H1 (cell line): ENCODE measurements at regions not wholly inside any gene's neighbourhood (a gene's known extent, or its start where the extent isn't known, plus 50 kb on each side); places are given as distances from the start of the nearest gene placed in this dataset.

ENCODE experiments used
- EGR1 ChIP-seq: IDR thresholded peaks from 2 replicates; pipeline ENCODE4 v1.6.1; 2011; ENCODE audit warnings: low read depth, low read length, borderline replicate concordance
- MAFK ChIP-seq: IDR thresholded peaks from 2 replicates; pipeline ENCODE4 v1.6.1; 2012; ENCODE audit warnings: low read depth, mild to moderate bottlenecking, improper control_type of control experiment, low read length
- TF ChIP-seq, protein P1 (sequence below): fragments of 300-600 bp; sonication (generic); IDR thresholded peaks from 2 replicates; pipeline ENCODE4 v1.7.1; 2012; ENCODE audit warnings: low read length, moderate library complexity, mild to moderate bottlenecking, inconsistent platforms; ENCODE audit not compliant: insufficient replicate concordance

DNA sequence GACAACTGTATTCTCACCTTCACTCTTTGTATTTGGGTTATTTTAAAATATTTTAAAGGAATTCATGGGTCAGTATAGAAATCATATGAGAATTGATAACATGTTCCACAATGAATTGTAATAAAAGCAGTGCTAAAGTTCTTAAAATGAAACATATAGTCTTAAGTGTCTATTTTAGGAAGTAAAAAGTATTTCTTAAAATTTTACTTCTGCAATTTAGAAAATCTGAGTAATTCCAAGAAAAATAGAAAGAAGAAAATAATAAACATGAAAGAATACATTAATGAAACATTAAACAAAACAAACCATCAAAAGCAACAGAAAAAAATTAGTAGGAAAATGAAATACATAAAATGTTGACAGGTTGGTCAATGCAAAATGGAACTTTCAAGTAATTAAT lies 332.4 kb downstream of the ETS1 start (continued):
- TF ChIP-seq, protein P1, sequence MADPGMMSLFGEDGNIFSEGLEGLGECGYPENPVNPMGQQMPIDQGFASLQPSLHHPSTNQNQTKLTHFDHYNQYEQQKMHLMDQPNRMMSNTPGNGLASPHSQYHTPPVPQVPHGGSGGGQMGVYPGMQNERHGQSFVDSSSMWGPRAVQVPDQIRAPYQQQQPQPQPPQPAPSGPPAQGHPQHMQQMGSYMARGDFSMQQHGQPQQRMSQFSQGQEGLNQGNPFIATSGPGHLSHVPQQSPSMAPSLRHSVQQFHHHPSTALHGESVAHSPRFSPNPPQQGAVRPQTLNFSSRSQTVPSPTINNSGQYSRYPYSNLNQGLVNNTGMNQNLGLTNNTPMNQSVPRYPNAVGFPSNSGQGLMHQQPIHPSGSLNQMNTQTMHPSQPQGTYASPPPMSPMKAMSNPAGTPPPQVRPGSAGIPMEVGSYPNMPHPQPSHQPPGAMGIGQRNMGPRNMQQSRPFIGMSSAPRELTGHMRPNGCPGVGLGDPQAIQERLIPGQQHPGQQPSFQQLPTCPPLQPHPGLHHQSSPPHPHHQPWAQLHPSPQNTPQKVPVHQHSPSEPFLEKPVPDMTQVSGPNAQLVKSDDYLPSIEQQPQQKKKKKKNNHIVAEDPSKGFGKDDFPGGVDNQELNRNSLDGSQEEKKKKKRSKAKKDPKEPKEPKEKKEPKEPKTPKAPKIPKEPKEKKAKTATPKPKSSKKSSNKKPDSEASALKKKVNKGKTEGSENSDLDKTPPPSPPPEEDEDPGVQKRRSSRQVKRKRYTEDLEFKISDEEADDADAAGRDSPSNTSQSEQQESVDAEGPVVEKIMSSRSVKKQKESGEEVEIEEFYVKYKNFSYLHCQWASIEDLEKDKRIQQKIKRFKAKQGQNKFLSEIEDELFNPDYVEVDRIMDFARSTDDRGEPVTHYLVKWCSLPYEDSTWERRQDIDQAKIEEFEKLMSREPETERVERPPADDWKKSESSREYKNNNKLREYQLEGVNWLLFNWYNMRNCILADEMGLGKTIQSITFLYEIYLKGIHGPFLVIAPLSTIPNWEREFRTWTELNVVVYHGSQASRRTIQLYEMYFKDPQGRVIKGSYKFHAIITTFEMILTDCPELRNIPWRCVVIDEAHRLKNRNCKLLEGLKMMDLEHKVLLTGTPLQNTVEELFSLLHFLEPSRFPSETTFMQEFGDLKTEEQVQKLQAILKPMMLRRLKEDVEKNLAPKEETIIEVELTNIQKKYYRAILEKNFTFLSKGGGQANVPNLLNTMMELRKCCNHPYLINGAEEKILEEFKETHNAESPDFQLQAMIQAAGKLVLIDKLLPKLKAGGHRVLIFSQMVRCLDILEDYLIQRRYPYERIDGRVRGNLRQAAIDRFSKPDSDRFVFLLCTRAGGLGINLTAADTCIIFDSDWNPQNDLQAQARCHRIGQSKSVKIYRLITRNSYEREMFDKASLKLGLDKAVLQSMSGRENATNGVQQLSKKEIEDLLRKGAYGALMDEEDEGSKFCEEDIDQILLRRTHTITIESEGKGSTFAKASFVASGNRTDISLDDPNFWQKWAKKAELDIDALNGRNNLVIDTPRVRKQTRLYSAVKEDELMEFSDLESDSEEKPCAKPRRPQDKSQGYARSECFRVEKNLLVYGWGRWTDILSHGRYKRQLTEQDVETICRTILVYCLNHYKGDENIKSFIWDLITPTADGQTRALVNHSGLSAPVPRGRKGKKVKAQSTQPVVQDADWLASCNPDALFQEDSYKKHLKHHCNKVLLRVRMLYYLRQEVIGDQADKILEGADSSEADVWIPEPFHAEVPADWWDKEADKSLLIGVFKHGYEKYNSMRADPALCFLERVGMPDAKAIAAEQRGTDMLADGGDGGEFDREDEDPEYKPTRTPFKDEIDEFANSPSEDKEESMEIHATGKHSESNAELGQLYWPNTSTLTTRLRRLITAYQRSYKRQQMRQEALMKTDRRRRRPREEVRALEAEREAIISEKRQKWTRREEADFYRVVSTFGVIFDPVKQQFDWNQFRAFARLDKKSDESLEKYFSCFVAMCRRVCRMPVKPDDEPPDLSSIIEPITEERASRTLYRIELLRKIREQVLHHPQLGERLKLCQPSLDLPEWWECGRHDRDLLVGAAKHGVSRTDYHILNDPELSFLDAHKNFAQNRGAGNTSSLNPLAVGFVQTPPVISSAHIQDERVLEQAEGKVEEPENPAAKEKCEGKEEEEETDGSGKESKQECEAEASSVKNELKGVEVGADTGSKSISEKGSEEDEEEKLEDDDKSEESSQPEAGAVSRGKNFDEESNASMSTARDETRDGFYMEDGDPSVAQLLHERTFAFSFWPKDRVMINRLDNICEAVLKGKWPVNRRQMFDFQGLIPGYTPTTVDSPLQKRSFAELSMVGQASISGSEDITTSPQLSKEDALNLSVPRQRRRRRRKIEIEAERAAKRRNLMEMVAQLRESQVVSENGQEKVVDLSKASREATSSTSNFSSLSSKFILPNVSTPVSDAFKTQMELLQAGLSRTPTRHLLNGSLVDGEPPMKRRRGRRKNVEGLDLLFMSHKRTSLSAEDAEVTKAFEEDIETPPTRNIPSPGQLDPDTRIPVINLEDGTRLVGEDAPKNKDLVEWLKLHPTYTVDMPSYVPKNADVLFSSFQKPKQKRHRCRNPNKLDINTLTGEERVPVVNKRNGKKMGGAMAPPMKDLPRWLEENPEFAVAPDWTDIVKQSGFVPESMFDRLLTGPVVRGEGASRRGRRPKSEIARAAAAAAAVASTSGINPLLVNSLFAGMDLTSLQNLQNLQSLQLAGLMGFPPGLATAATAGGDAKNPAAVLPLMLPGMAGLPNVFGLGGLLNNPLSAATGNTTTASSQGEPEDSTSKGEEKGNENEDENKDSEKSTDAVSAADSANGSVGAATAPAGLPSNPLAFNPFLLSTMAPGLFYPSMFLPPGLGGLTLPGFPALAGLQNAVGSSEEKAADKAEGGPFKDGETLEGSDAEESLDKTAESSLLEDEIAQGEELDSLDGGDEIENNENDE = no peak
- no peak for TF ChIP-seq EGR1
- no peak for TF ChIP-seq MAFK
